Right atrium auricular region (tissue), 2 donors: ENCODE measurements at regions not wholly inside any gene's neighbourhood (a gene's known extent, or its start where the extent isn't known, plus 50 kb on each side); places are given as distances from the start of the nearest gene placed in this dataset.
"Not testable (repeated sequence)": the region's sequence is repeated elsewhere in the genome, so short reads cannot be mapped to it uniquely, and the experiment has no call there.

Source experiments
- DNase-seq: peaks from one replicate; pipeline ENCODE4 v3.0.0-alpha.2; 2019; ENCODE audit warnings: low spot score
- H3K27ac ChIP-seq, 2 donors: fragments of 200-600 bp; sonication (generic); 1 replicate in 1 of 2; 2 replicates in 1 of 2; pipeline ENCODE4 v1.5.1; 2016 to 2019
- H3K27me3 ChIP-seq, 2 donors: fragments of 200-600 bp; sonication (generic); one replicate each; pipeline versions ENCODE4 v1.5.1 to v1.6.0; 2017 to 2019
- H3K36me3 ChIP-seq: fragments of 200-600 bp; sonication (generic); one replicate; pipeline ENCODE4 v1.5.1; 2016
- H3K4me1 ChIP-seq, 2 donors: fragments of 200-600 bp; sonication (generic); one replicate each; pipeline versions ENCODE4 v1.5.1 to v1.6.0; 2017 to 2019
- H3K4me3 ChIP-seq, 2 donors: fragments of 200-600 bp; sonication (generic); 1 replicate in 1 of 2; 2 replicates in 1 of 2; pipeline ENCODE4 v1.5.1; 2017 to 2019; ENCODE audit warnings: mild to moderate bottlenecking in 1 of 2, moderate library complexity in 1 of 2
- H3K9me3 ChIP-seq, 2 donors: fragments of 200-600 bp; sonication (generic); one replicate each; pipeline ENCODE4 v1.5.1; 2019
- TF ChIP-seq, protein P1 (sequence below), 2 donors: fragments of 200-600 bp; sonication (generic); IDR thresholded peaks; one replicate each; pipeline ENCODE4 v1.5.1; 2019; ENCODE audit warnings: antibody characterized with exemption in 2 of 2

DNA sequence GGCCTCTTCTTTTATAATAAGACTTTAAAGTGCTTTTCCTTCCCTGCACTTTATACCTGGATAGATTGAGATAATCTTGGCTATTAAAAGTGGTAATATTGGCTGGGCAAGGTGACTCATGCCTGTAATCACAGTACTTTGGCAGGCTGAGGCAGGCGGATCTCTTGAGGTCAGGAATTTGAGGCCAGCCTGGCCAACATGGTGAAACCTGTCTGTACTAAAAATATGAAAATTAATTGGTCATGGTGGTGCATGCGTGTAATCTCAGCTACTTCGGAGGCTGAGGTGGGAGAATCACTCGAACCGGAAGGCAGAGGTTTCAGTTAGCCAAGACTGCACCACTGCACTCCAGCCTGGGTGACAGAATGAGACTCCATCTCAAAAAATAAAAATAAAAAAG lies 197.1 kb upstream of the RGS17 start:
- TF ChIP-seq, protein P1, sequence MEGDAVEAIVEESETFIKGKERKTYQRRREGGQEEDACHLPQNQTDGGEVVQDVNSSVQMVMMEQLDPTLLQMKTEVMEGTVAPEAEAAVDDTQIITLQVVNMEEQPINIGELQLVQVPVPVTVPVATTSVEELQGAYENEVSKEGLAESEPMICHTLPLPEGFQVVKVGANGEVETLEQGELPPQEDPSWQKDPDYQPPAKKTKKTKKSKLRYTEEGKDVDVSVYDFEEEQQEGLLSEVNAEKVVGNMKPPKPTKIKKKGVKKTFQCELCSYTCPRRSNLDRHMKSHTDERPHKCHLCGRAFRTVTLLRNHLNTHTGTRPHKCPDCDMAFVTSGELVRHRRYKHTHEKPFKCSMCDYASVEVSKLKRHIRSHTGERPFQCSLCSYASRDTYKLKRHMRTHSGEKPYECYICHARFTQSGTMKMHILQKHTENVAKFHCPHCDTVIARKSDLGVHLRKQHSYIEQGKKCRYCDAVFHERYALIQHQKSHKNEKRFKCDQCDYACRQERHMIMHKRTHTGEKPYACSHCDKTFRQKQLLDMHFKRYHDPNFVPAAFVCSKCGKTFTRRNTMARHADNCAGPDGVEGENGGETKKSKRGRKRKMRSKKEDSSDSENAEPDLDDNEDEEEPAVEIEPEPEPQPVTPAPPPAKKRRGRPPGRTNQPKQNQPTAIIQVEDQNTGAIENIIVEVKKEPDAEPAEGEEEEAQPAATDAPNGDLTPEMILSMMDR (IDR thresholded peaks at IDR 0.05): no peak
- no peak for DNase-seq
- no peaks in the 10 kb centered on the region for H3K27me3 ChIP-seq

DNA sequence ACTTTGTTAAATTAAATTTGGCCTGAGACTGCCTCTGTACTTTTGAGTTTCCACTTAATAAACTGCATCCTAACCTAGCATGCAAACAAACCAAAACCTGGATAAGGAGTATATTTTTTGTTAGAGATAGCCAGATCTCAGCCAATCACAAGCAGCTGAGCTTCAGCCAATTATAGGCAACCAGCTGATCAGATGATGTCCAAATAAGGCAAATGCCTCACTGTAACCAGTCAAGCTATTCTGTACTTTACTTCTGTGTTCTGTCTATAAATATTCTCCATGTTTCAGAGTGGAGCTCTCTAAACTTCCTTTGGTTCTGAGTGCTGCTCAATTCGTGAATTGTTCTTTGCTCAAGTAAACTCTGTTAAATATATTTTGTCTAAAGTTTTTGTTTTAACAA lies 194.6 kb upstream of the RGS17 start:
- no peaks in the 10 kb centered on the region for H3K27me3 ChIP-seq
- TF ChIP-seq, protein P1 (IDR thresholded peaks at IDR 0.05): no peak
- no peak for DNase-seq
- H3K4me1 ChIP-seq: no peaks in the 10 kb centered on the region
- no peaks in the 10 kb centered on the region for H3K36me3 ChIP-seq
- H3K9me3 ChIP-seq: no peaks in the 10 kb centered on the region
- no peak overlapping the region for H3K4me3 ChIP-seq
- no peak overlapping the region for H3K27ac ChIP-seq

More for the DNA sequence above, 197.1 kb upstream of the RGS17 start:
- H3K27ac ChIP-seq: no peak overlapping the region
- no peaks in the 10 kb centered on the region for H3K9me3 ChIP-seq
- no peaks in the 10 kb centered on the region for H3K36me3 ChIP-seq
- no peak overlapping the region for H3K4me3 ChIP-seq
- H3K4me1 ChIP-seq: no peaks in the 10 kb centered on the region

DNA sequence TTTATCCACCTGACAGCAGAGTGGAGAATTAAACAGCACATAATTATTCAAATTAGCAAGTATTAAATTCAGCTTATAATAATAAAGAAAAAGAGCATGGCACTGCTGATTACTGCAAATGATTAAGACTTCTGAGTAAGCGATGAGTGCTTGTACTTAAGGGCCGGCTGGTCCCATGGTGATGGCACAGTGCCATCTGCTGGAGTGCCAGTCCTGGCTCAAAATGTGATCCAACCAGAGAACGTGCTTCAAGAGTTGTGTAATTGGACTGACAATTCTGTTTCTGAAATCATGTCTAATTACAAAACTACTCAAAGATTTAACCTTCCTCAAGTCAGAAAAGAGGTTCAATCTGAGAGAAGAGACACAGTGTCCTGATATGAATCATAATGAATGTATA lies 181.6 kb upstream of the RGS17 start:
- Histone ChIP-seq H3K4me3 (no peak overlapping the region), H3K36me3 (no peaks in the 10 kb centered on the region), H3K9me3 (no peaks in the 10 kb centered on the region), H3K4me1 (no peaks in the 10 kb centered on the region), H3K27ac (no peak overlapping the region), H3K27me3 (no peaks in the 10 kb centered on the region)
- DNase-seq: no peak
- TF ChIP-seq, protein P1 (IDR thresholded peaks at IDR 0.05): no peak

- H3K4me3 ChIP-seq: no peak overlapping the region
- no peaks in the 10 kb centered on the region for H3K9me3 ChIP-seq
- no peaks in the 10 kb centered on the region for H3K4me1 ChIP-seq
- no peak overlapping the region for H3K27ac ChIP-seq
- H3K27me3 ChIP-seq: no peaks in the 10 kb centered on the region
- TF ChIP-seq, protein P1 (IDR thresholded peaks at IDR 0.05): no peak
- H3K36me3 ChIP-seq: no peaks in the 10 kb centered on the region
- no peak for DNase-seq
Measured at GRCh38 chr6:153309651-153310050, 178.6 kb upstream of the RGS17 start.

DNA sequence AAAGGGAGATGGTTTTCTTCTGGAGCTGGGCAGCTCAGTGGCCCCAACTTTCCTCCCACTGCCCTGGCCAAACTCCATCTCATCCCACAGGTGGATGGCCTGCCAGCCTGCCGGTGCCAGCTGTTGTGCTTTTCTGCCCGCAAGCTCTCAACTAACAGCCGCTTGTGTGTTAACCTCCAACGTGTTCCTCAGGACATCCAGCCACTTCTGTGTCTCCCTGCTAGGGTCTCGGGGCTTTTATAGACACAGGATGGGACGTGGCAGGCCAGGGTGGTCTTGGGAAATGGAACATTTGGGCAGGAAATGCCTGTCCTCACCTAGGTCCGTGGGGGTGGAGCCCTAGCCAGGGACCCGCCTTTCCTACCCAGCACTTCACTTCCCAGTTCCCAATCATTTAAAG lies 171.1 kb upstream of the RGS17 start:
- no peaks in the 10 kb centered on the region for H3K9me3 ChIP-seq
- no peak overlapping the region for H3K4me3 ChIP-seq
- TF ChIP-seq, protein P1 (IDR thresholded peaks at IDR 0.05): no peak
- no peaks in the 10 kb centered on the region for H3K27me3 ChIP-seq
- no peak overlapping the region for H3K27ac ChIP-seq
- no peaks in the 10 kb centered on the region for H3K4me1 ChIP-seq
- DNase-seq: no peak
- H3K36me3 ChIP-seq: no peaks in the 10 kb centered on the region

DNA sequence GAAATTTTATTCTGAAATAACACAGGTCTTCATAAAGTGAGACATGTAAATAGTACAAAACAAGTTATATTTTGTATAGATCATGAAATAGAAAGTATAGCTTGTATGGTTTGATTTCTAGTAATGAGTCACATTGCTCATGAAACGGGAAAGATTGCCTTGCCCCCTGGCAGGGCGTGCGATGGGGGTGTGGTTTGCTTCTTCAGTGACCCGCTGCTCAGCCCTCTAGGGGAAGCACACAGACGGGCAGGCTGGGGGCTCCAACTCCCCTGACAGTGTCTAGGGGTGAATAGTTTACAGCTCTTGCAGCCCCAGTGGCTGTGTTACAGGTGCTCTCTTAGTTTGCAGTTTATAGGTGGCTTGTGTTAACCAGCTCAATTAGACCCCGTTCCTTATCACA lies 170.5 kb upstream of the RGS17 start:
- TF ChIP-seq, protein P1 (IDR thresholded peaks at IDR 0.05): no peak
- H3K9me3 ChIP-seq: no peaks in the 10 kb centered on the region
- no peaks in the 10 kb centered on the region for H3K4me1 ChIP-seq
- H3K27ac ChIP-seq: no peak overlapping the region
- no peaks in the 10 kb centered on the region for H3K36me3 ChIP-seq
- DNase-seq: no peak
- H3K4me3 ChIP-seq: no peak overlapping the region
- no peaks in the 10 kb centered on the region for H3K27me3 ChIP-seq

DNA sequence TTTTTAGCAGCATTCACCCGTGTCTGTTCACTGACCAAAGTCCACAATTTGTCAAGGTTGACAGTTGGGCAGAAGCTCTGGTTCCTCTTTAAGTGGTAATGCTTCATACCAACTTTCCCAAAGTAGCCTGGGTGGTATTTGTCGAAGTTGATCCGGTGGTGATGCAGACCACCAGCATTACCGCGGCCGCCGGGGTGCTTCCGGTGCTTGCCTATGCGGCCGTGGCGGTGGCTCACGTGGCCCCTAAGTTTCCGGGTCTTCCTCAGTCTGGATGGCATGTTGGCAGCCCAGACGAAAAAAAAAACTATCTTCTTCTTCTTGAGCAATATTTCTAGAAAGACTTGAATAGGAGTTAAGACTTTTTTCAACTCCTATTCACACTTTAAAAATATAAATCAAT lies 151.4 kb upstream of the RGS17 start:
- not testable (repeated sequence) for H3K9me3 ChIP-seq, H3K4me1 ChIP-seq, DNase-seq, H3K4me3 ChIP-seq, H3K27me3 ChIP-seq, H3K36me3 ChIP-seq, H3K27ac ChIP-seq
